ENCODE measurements at regions not wholly inside any gene's neighbourhood (a gene's known extent, or its start where the extent isn't known, plus 50 kb on each side); places are given as distances from the start of the nearest gene placed in this dataset.

DNA sequence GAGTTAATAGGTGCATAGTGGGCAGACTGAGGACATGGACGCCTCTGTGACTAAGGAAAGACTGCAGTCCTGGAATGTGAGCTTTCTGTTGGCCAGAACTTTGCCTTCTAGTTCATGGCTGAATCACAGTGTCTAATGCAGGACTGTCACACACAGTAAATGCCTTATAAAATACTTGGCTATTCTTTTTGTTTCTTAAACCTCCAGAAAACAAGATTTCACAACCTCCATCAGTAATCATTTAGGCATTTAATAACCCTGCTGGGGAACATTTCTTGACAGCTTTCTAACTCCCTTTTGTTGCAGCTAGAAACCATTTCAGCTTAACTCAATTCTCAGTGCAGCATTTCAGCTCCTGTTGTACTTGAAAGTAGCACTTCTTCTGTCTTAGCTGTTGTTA, 335.8 kb upstream of the DDI1 start:
- TF ChIP-seq, protein P1, sequence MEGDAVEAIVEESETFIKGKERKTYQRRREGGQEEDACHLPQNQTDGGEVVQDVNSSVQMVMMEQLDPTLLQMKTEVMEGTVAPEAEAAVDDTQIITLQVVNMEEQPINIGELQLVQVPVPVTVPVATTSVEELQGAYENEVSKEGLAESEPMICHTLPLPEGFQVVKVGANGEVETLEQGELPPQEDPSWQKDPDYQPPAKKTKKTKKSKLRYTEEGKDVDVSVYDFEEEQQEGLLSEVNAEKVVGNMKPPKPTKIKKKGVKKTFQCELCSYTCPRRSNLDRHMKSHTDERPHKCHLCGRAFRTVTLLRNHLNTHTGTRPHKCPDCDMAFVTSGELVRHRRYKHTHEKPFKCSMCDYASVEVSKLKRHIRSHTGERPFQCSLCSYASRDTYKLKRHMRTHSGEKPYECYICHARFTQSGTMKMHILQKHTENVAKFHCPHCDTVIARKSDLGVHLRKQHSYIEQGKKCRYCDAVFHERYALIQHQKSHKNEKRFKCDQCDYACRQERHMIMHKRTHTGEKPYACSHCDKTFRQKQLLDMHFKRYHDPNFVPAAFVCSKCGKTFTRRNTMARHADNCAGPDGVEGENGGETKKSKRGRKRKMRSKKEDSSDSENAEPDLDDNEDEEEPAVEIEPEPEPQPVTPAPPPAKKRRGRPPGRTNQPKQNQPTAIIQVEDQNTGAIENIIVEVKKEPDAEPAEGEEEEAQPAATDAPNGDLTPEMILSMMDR (IDR thresholded peaks at IDR 0.05): no peak
- TF ChIP-seq POLR2AphosphoS5 (IDR thresholded peaks at IDR 0.05): peak in 1 of 3 donors; percentile 22

Data from stomach (tissue), 4 donors.